Activated B cell treated with CpG ODN at 0.5 μM for 24 hours (primary cell): ENCODE measurements at regions not wholly inside any gene's neighbourhood (a gene's known extent, or its start where the extent isn't known, plus 50 kb on each side); places are given as distances from the start of the nearest gene placed in this dataset.

Source experiments
- ATAC-seq: fragments of 200-7000 bp; cut with Tn5 transposase; one replicate; pipeline ENCODE4 v1.10.0; 2021; ENCODE audit warnings: low read depth, mild to moderate bottlenecking, moderate library complexity
- CTCF ChIA-PET: fragments of 350-600 bp; sonication (Branson Sonifier 250); formaldehyde crosslinking; loops from one replicate; lab custom pipeline; 2021; ENCODE audit warnings: antibody characterized with exemption; lab: Charles Lee
- POLR2A ChIA-PET: fragments of 350-600 bp; sonication (Branson Sonifier 250); formaldehyde crosslinking; loops from one replicate; lab custom pipeline; 2021; ENCODE audit warnings: antibody characterized with exemption; lab: Charles Lee
- DNase-seq: peaks from one replicate; pipeline ENCODE4 v3.0.0; 2022
- H3K27ac Mint-ChIP-seq: one replicate; pipeline ENCODE4 v1.8.0; 2020; ENCODE audit warnings: mixed read lengths
- H3K27me3 Mint-ChIP-seq: one replicate; pipeline ENCODE4 v1.8.0; 2021; ENCODE audit warnings: mixed read lengths
- H3K36me3 Mint-ChIP-seq: one replicate; pipeline ENCODE4 v1.8.0; 2021; ENCODE audit warnings: low read depth, mixed read lengths
- H3K4me1 Mint-ChIP-seq: one replicate; pipeline ENCODE4 v1.8.0; 2021; ENCODE audit warnings: mixed read lengths
- H3K4me3 Mint-ChIP-seq: one replicate; pipeline ENCODE4 v1.8.0; 2020; ENCODE audit warnings: mild to moderate bottlenecking, mixed read lengths
- H3K9me3 Mint-ChIP-seq: one replicate; pipeline ENCODE4 v1.8.0; 2020; ENCODE audit warnings: mixed read lengths
- intact Hi-C: fragments of 100-400 bp; cut with micrococcal nuclease; formaldehyde crosslinking; loops from one replicate; pipeline ENCODE4 v1.15.1; 2024
- TF ChIP-seq, protein P1 (sequence below): fragments of 200-600 bp; IDR thresholded peaks from one replicate; pipeline ENCODE4 v1.8.0; 2022; ENCODE audit warnings: antibody characterized with exemption, mild to moderate bottlenecking

DNA sequence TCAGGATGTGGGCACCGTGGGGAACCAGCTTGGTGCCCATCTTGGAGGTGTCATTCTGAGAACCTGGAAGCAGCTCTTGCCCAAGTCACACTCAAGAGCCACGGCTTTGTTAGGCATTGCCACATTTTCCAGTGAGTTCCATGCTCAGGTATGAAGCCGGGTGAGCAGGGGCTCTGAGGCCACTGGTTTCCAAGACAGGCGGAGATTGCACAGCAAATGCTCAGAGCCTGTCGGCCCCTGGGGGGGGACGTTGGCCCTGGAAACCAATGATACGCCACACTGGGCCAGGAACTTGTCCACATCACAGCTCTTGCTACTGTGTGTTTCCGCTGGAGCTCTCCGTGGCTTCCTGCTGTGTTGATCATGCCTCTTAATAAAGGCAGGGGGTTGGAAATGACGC is 52.5 kb upstream of the SALL3 start:
- H3K9me3 Mint-ChIP-seq = no peaks in the 10 kb centered on the region
- POLR2A ChIA-PET = interaction anchor here (0.7 kb wide), 1 partner anchor 56 kb away, joined by 4 read pairs; no protein-coding TSS in a partner anchor
- no peaks in the 10 kb centered on the region for H3K36me3 Mint-ChIP-seq
- H3K27ac Mint-ChIP-seq = no peak overlapping the region
- TF ChIP-seq, protein P1, sequence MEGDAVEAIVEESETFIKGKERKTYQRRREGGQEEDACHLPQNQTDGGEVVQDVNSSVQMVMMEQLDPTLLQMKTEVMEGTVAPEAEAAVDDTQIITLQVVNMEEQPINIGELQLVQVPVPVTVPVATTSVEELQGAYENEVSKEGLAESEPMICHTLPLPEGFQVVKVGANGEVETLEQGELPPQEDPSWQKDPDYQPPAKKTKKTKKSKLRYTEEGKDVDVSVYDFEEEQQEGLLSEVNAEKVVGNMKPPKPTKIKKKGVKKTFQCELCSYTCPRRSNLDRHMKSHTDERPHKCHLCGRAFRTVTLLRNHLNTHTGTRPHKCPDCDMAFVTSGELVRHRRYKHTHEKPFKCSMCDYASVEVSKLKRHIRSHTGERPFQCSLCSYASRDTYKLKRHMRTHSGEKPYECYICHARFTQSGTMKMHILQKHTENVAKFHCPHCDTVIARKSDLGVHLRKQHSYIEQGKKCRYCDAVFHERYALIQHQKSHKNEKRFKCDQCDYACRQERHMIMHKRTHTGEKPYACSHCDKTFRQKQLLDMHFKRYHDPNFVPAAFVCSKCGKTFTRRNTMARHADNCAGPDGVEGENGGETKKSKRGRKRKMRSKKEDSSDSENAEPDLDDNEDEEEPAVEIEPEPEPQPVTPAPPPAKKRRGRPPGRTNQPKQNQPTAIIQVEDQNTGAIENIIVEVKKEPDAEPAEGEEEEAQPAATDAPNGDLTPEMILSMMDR = no peak
- ATAC-seq (no peak), DNase-seq (no peak)
- H3K4me3 Mint-ChIP-seq = no peak overlapping the region
- CTCF ChIA-PET = no interaction called here
- intact Hi-C loops = no loop called here
- H3K27me3 Mint-ChIP-seq = no peaks in the 10 kb centered on the region
- no peaks in the 10 kb centered on the region for H3K4me1 Mint-ChIP-seq

DNA sequence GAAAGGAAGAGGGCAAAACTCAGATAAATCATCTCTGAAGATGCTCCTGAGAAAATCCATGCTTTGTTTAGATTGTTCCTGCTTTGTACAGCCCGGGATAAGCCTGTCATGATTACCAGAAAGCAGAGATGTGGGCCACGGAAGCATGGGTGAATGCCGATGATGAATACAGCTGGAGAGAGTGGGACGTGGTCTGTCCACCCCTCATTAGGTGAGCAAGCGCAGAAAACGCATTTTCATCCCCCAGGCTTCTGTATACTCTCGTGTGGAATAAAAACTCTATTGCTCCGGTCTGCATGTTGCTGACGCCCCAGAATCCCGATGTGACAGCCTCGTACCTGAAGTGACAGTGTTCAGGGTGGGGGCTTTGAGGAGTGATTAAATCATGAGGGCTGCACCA is 52.0 kb upstream of the SALL3 start:
- ChIA-PET CTCF (no interaction called here), POLR2A (no interaction called here)
- intact Hi-C loops = no loop called here
- no peaks in the 10 kb centered on the region for H3K4me1 Mint-ChIP-seq
- H3K9me3 Mint-ChIP-seq = no peaks in the 10 kb centered on the region
- TF ChIP-seq, protein P1 = no peak
- ATAC-seq = no peak
- no peak overlapping the region for H3K27ac Mint-ChIP-seq
- no peaks in the 10 kb centered on the region for H3K36me3 Mint-ChIP-seq
- H3K27me3 Mint-ChIP-seq = no peaks in the 10 kb centered on the region
- DNase-seq = no peak
- H3K4me3 Mint-ChIP-seq = no peak overlapping the region

DNA sequence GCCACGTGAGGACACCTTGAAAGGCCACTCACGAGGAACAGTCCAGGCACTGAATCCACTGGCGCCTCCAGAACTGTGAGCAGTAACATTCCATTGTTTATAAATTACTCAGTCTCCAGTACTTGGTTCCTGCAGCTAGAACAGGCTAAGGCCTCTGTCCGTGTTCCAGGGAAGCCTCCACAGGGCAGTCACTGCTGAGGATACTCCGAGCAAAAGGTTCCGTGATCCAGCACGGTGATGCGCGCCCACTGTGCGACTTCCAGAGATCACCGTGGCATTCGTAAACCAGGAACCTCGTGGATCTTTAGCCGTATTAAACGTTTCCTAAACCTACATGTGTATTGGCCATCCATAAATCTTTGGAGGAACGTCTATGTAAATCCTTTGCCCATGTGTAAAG is 51.5 kb upstream of the SALL3 start:
- H3K27me3 Mint-ChIP-seq = no peaks in the 10 kb centered on the region
- DNase-seq (no peak), ATAC-seq (no peak)
- no peaks in the 10 kb centered on the region for H3K4me1 Mint-ChIP-seq
- H3K27ac Mint-ChIP-seq = no peak overlapping the region
- H3K4me3 Mint-ChIP-seq = no peak overlapping the region
- CTCF ChIA-PET = no interaction called here
- intact Hi-C loops = no loop called here
- TF ChIP-seq, protein P1 = no peak
- H3K9me3 Mint-ChIP-seq = no peaks in the 10 kb centered on the region
- POLR2A ChIA-PET = no interaction called here
- no peaks in the 10 kb centered on the region for H3K36me3 Mint-ChIP-seq

DNA sequence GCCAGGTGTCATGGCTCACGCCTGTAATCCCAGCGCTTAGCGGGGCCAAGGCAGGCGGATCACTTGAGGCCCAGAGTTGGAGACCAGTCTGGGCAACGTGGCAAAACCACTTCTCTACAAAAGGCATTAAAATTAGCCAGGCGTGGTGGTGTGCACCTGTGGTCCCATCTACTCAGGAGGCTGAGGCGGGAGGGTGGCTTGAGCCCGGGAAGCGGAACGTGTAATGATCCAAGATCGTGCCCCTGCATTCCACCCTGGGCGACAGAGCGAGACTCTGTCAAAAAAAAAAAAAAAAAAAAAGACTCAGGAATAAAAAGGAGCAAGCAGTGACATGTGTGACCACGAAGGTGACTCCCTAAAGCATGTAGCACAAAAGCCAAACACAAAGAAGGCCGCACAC is 50.1 kb upstream of the SALL3 start:
- no peak for DNase-seq
- H3K4me1 Mint-ChIP-seq = no peaks in the 10 kb centered on the region
- POLR2A ChIA-PET = no interaction called here
- no peaks in the 10 kb centered on the region for H3K27me3 Mint-ChIP-seq
- ATAC-seq = no peak
- H3K4me3 Mint-ChIP-seq = no peak overlapping the region
- H3K27ac Mint-ChIP-seq = no peak overlapping the region
- CTCF ChIA-PET = no interaction called here
- H3K36me3 Mint-ChIP-seq = no peaks in the 10 kb centered on the region
- intact Hi-C loops = no loop called here
- H3K9me3 Mint-ChIP-seq = no peaks in the 10 kb centered on the region
- TF ChIP-seq, protein P1 = no peak
